Endothelial cell of umbilical vein (primary cell): ENCODE measurements at regions not wholly inside any gene's neighbourhood (a gene's known extent, or its start where the extent isn't known, plus 50 kb on each side); places are given as distances from the start of the nearest gene placed in this dataset.
"Not testable (repeated sequence)": the region's sequence is repeated elsewhere in the genome, so short reads cannot be mapped to it uniquely, and the experiment has no call there.

Experiments used
- BruUV-seq: library from RNA; stranded (reverse); fragments of 400-500 nt; replicated peaks from 2 replicates; lab custom pipeline; 2021; lab: Mats Ljungman, UMichigan
- CTCF ChIA-PET: fragments of 300-600, 350-600 bp; sonication (Branson Sonifier 250); formaldehyde crosslinking; loops from one replicate; lab custom pipeline; 2021; ENCODE audit warnings: antibody characterized with exemption, inconsistent platforms; lab: Charles Lee
- POLR2A ChIA-PET: fragments of 300-600, 350-600 bp; sonication (Branson Sonifier 250); formaldehyde crosslinking; loops from one replicate; lab custom pipeline; 2021; ENCODE audit warnings: antibody characterized with exemption, inconsistent platforms; lab: Charles Lee
- DNase-seq: peaks from one replicate; pipeline ENCODE4 v3.0.0-alpha.2; 2011; ENCODE audit warnings: low read depth, low spot score
- FAIRE-seq: peaks from 2 replicates; lab custom pipeline; 2011; peaks lifted over from hg19 to GRCh38; lab: Jason Lieb, UNC
- H2AFZ ChIP-seq: 2 replicates; pipeline ENCODE4 v1.6.0; 2012; ENCODE audit warnings: low read depth, low read length, control low read depth, inconsistent platforms
- H3K27ac ChIP-seq: 2 replicates; pipeline ENCODE4 v1.5.1; 2011; ENCODE audit warnings: low read depth, mild to moderate bottlenecking, control low read depth, low read length, moderate library complexity; ENCODE audit not compliant: insufficient read depth
- H3K27me3 ChIP-seq, 2 experiments: 2 replicates each; pipeline versions ENCODE4 v1.6.0 to v1.6.1; 2011; ENCODE audit warnings: low read length in 2 of 2, mixed read lengths in 1 of 2; ENCODE audit not compliant: control insufficient read depth in 2 of 2, insufficient read depth in 2 of 2
- H3K36me3 ChIP-seq, 2 experiments: 2 replicates in 1 of 2; 3 replicates in 1 of 2; pipeline ENCODE4 v1.5.1; 2011; ENCODE audit warnings: low read length in 2 of 2, mild to moderate bottlenecking in 1 of 2, moderate library complexity in 1 of 2; ENCODE audit not compliant: control insufficient read depth in 2 of 2, insufficient read depth in 2 of 2; ENCODE audit errors: extremely low read depth in 1 of 2
- H3K4me1 ChIP-seq: 3 replicates; pipeline ENCODE4 v1.5.1; 2011; ENCODE audit warnings: mild to moderate bottlenecking, low read length; ENCODE audit not compliant: control insufficient read depth, insufficient read depth; ENCODE audit errors: extremely low read depth
- H3K4me2 ChIP-seq: 2 replicates; pipeline ENCODE4 v1.6.1; 2011; ENCODE audit warnings: low read length, control low read depth, mixed read lengths; ENCODE audit not compliant: insufficient read depth
- H3K4me3 ChIP-seq, 3 experiments: fragments of 200-600 bp in 1 of 3; sonication (generic), shearing (Covaris generic) in 1 of 3; replicated peaks in 1 of 3; 2 replicates each; pipeline ENCODE4 v1.5.1; 2011 to 2016; ENCODE audit warnings: control low read depth in 3 of 3, low read length in 3 of 3, mild to moderate bottlenecking in 2 of 3, inconsistent platforms in 1 of 3, low read depth in 1 of 3, moderate library complexity in 1 of 3; ENCODE audit not compliant: insufficient read depth in 1 of 3
- H3K79me2 ChIP-seq: 2 replicates; pipeline ENCODE4 v1.6.0; 2012; ENCODE audit warnings: low read length, inconsistent platforms; ENCODE audit not compliant: control insufficient read depth, insufficient read depth
- H3K9ac ChIP-seq: replicated peaks from 2 replicates; pipeline ENCODE3; 2011; ENCODE audit warnings: low read length, control low read depth; ENCODE audit not compliant: insufficient read depth; ENCODE audit errors: extremely low read depth
- H3K9me1 ChIP-seq: replicated peaks from 3 replicates; pipeline ENCODE4 v1.6.0; 2011; ENCODE audit warnings: mild to moderate bottlenecking, low read length; ENCODE audit not compliant: control insufficient read depth, insufficient read depth; ENCODE audit errors: extremely low read depth
- H3K9me3 ChIP-seq: replicated peaks from 2 replicates; pipeline ENCODE4 v1.5.1; 2012; ENCODE audit warnings: low read length, inconsistent platforms; ENCODE audit not compliant: control insufficient read depth, insufficient read depth
- H4K20me1 ChIP-seq: replicated peaks from 2 replicates; pipeline ENCODE3; 2011; ENCODE audit warnings: mild to moderate bottlenecking, low read length; ENCODE audit not compliant: control insufficient read depth, insufficient read depth; ENCODE audit errors: extremely low read depth
- EZH2 ChIP-seq: IDR thresholded peaks from 2 replicates; pipeline ENCODE4 v1.6.1; 2012; ENCODE audit warnings: borderline replicate concordance, low read depth, mild to moderate bottlenecking, moderate library complexity, low read length, inconsistent platforms; ENCODE audit not compliant: severe bottlenecking
- FOS ChIP-seq: IDR thresholded peaks from 2 replicates; pipeline ENCODE4 v1.6.1; 2011; ENCODE audit warnings: mild to moderate bottlenecking, low read length, moderate library complexity, borderline replicate concordance; ENCODE audit not compliant: insufficient read depth
- GATA2 ChIP-seq: IDR thresholded peaks from 2 replicates; pipeline ENCODE4 v1.7.0; 2011; ENCODE audit warnings: low read depth, mild to moderate bottlenecking, moderate library complexity, mixed read lengths, low read length; ENCODE audit not compliant: insufficient read length, insufficient read depth
- JUN ChIP-seq: IDR thresholded peaks from 2 replicates; pipeline ENCODE4 v1.6.1; 2011; ENCODE audit warnings: borderline replicate concordance, low read depth; ENCODE audit not compliant: insufficient read length, insufficient read depth
- MAX ChIP-seq: IDR thresholded peaks from 2 replicates; pipeline ENCODE4 v1.6.1; 2011; ENCODE audit not compliant: insufficient read depth, insufficient read length
- MYC ChIP-seq: IDR thresholded peaks from one replicate; pipeline ENCODE4 v1.6.1; 2011; ENCODE audit warnings: mild to moderate bottlenecking, low read depth, low read length
- POLR2A ChIP-seq: IDR thresholded peaks from 2 replicates; pipeline ENCODE4 v1.6.1; 2012; ENCODE audit warnings: low read depth, mild to moderate bottlenecking, control low read depth, low read length
- POLR2AphosphoS5 ChIP-seq: IDR thresholded peaks from 2 replicates; pipeline ENCODE4 v1.6.1; 2012; ENCODE audit warnings: low read depth, mild to moderate bottlenecking, control low read depth, low read length, moderate library complexity; ENCODE audit not compliant: insufficient read depth
- dilution Hi-C: fragments of 300-500 bp; cut with MboI; formaldehyde crosslinking; loops from one replicate; pipeline ENCODE4 v1.15.0; 2019; ENCODE audit warnings: low sequenced_read_pairs; ENCODE audit not compliant: extremely low pct_ligation_motif_present
- intact Hi-C: fragments of 100-400 bp; cut with micrococcal nuclease; formaldehyde crosslinking; loops from one replicate; pipeline ENCODE4 v1.10.0; 2022
- TF ChIP-seq, protein P1 (sequence below), 2 donors: IDR thresholded peaks; 1 replicate in 1 of 2; 2 replicates in 1 of 2; pipeline ENCODE4 v1.5.1; 2011; ENCODE audit warnings: low read length in 2 of 2, mild to moderate bottlenecking in 2 of 2, moderate library complexity in 2 of 2, control low read depth in 1 of 2, inconsistent platforms in 1 of 2, low read depth in 1 of 2; ENCODE audit not compliant: insufficient read depth in 1 of 2; ENCODE audit errors: extremely low read depth in 1 of 2

DNA sequence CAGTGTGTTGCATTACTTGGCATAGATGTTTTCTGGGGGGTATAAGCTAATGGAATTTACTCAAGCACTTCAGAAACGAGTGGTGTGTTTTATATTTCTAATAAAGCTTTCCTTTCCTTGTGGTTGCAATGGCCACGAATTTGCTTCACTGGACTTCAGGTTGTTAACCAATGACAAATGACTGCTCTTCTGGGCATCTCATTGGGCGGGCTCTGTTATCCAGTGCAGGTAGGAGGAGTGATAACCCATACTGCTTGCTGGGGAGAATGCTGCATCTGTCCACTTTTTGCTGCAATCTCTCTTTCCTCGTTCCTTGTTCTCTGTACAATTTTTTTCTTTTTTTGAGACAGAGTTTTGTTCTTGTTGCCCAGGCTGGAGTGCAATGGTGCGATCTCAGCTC lies 80.0 kb upstream of the RPH3A start:
- Histone ChIP-seq H3K4me2 (no peak overlapping the region), H3K9me3 (no peaks in the 10 kb centered on the region), H3K9ac (no peak overlapping the region), H3K36me3 (no peaks in the 10 kb centered on the region), H3K79me2 (no peaks in the 10 kb centered on the region), H2AFZ (no peak overlapping the region), H3K27ac (no peak overlapping the region), H3K4me1 (no peaks in the 10 kb centered on the region), H3K27me3 (no peaks in the 10 kb centered on the region), H4K20me1 (no peaks in the 10 kb centered on the region), H3K4me3 (no peak overlapping the region), H3K9me1 (no peaks in the 10 kb centered on the region)
- intact Hi-C loops = no loop called here
- BruUV-seq = no TSS peak
- FAIRE-seq = no peak
- TF ChIP-seq GATA2 (no peak), POLR2AphosphoS5 (no peak), JUN (no peak), EZH2 (no peak), FOS (no peak), MYC (no peak), MAX (no peak), POLR2A (no peak)
- TF ChIP-seq, protein P1, sequence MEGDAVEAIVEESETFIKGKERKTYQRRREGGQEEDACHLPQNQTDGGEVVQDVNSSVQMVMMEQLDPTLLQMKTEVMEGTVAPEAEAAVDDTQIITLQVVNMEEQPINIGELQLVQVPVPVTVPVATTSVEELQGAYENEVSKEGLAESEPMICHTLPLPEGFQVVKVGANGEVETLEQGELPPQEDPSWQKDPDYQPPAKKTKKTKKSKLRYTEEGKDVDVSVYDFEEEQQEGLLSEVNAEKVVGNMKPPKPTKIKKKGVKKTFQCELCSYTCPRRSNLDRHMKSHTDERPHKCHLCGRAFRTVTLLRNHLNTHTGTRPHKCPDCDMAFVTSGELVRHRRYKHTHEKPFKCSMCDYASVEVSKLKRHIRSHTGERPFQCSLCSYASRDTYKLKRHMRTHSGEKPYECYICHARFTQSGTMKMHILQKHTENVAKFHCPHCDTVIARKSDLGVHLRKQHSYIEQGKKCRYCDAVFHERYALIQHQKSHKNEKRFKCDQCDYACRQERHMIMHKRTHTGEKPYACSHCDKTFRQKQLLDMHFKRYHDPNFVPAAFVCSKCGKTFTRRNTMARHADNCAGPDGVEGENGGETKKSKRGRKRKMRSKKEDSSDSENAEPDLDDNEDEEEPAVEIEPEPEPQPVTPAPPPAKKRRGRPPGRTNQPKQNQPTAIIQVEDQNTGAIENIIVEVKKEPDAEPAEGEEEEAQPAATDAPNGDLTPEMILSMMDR (IDR thresholded peaks at IDR 0.05; ENCODE audit: extremely low read depth in 1 of 2, insufficient read depth in 1 of 2, low read depth in 1 of 2, low read length in 2 of 2) = no peak
- DNase-seq = no peak
- CTCF ChIA-PET = interaction anchor here (0.9 kb wide), 1 partner anchor 10 kb away, joined by 3 read pairs; no protein-coding TSS in a partner anchor
- POLR2A ChIA-PET = no interaction called here
- dilution Hi-C loops = no loop called here

- H3K27me3 ChIP-seq, H3K9me1 ChIP-seq, H4K20me1 ChIP-seq, POLR2A ChIA-PET, H3K4me1 ChIP-seq, DNase-seq, H3K79me2 ChIP-seq, H3K4me3 ChIP-seq, BruUV-seq, H3K9me3 ChIP-seq, H3K9ac ChIP-seq, dilution Hi-C loops, intact Hi-C loops, H3K36me3 ChIP-seq, H3K4me2 ChIP-seq, FAIRE-seq, H3K27ac ChIP-seq, H2AFZ ChIP-seq: not testable (repeated sequence)
- CTCF ChIA-PET = interaction anchor here (0.6 kb wide), 1 partner anchor 893 kb away, joined by 3 read pairs; no protein-coding TSS in a partner anchor
Observed at GRCh38 chr12:112712751-112713150, 78.8 kb upstream of the RPH3A start.
